ENCODE measurements at regions not wholly inside any gene's neighbourhood (a gene's known extent, or its start where the extent isn't known, plus 50 kb on each side); places are given as distances from the start of the nearest gene placed in this dataset.

GRCh38 chr10:123599366-123599849, 66.7 kb upstream of the GPR26 start:
- no peak overlapping the region for H3K4me3 ChIP-seq (replicated peaks in 1 of 3; ENCODE audit: low read depth in 2 of 3, low read length in 3 of 3)
- H2AFZ ChIP-seq (ENCODE audit: insufficient read depth, low read depth, low read length, poor library complexity, severe bottlenecking): no peak overlapping the region
- intact Hi-C loops (cut with micrococcal nuclease): no loop called here
- H3K79me2 ChIP-seq (ENCODE audit: insufficient read depth, low read length): no peaks in the 10 kb centered on the region
- peaks cover under 1% of the 10 kb centered on the region for H3K4me1 Mint-ChIP-seq
- no peaks in the 10 kb centered on the region for H4K20me1 ChIP-seq (ENCODE audit: insufficient read depth, low read length)
- no peak overlapping the region for H3K9ac ChIP-seq (ENCODE audit: insufficient read depth, low read length, poor library complexity, severe bottlenecking)
- H3K4me1 ChIP-seq (ENCODE audit: control insufficient read depth in 1 of 2, insufficient read depth in 2 of 2, low read length in 2 of 2): peaks cover 0 to 2% of the 10 kb centered on the region in 2 donors
- H3K9me3 ChIP-seq (replicated peaks in 1 of 2; ENCODE audit: control insufficient read depth in 1 of 2, insufficient read depth in 1 of 2, low read length in 2 of 2): no peaks in the 10 kb centered on the region
- H3K27me3 Mint-ChIP-seq (ENCODE audit: low read depth in 3 of 3): peaks cover 2 to 9% (median 2%) of the 10 kb centered on the region in 3 donors
- H3K4me2 ChIP-seq (replicated peaks; ENCODE audit: extremely low read depth, low read length, poor library complexity, severe bottlenecking): no peak overlapping the region
- no peak for DNase-seq
- H3K9me3 Mint-ChIP-seq: peaks cover 0 to 4% (median 2%) of the 10 kb centered on the region in 7 donors
- no peak overlapping the region for H3K27ac Mint-ChIP-seq
- H3K36me3 Mint-ChIP-seq: no peaks in the 10 kb centered on the region
- TF ChIP-seq CTCF (IDR thresholded peaks at IDR 0.05): peak; percentile 2
- H3K27ac ChIP-seq (ENCODE audit: low read depth in 1 of 2, low read length in 2 of 2): no peak overlapping the region
- no peaks in the 10 kb centered on the region for H3K36me3 ChIP-seq (replicated peaks in 1 of 2; ENCODE audit: control insufficient read depth in 1 of 2, insufficient read depth in 2 of 2, low read length in 2 of 2)
- H3K4me3 Mint-ChIP-seq: no peak overlapping the region
- no peaks in the 10 kb centered on the region for H3K27me3 ChIP-seq (ENCODE audit: control insufficient read depth in 2 of 2, insufficient read depth in 2 of 2, low read length in 2 of 2)
- 100% methylated on average over 1 of the region's 8 CpGs for WGBS (ENCODE audit: insufficient coverage)

GRCh38 chr10:123600177-123600576, 66.0 kb upstream of the GPR26 start:
- Histone ChIP-seq H3K4me1 (ENCODE audit: control insufficient read depth in 1 of 2, insufficient read depth in 2 of 2, low read length in 2 of 2) (peaks cover 0 to 3% of the 10 kb centered on the region in 2 donors), H3K4me2 (replicated peaks; ENCODE audit: extremely low read depth, low read length, poor library complexity, severe bottlenecking) (no peak overlapping the region), H3K9ac (ENCODE audit: insufficient read depth, low read length, poor library complexity, severe bottlenecking) (no peak overlapping the region), H3K27ac (ENCODE audit: low read depth in 1 of 2, low read length in 2 of 2) (no peak overlapping the region), H3K4me3 (replicated peaks in 1 of 3; ENCODE audit: low read depth in 2 of 3, low read length in 3 of 3) (no peak overlapping the region), H2AFZ (ENCODE audit: insufficient read depth, low read depth, low read length, poor library complexity, severe bottlenecking) (no peak overlapping the region), H3K36me3 (replicated peaks in 1 of 2; ENCODE audit: control insufficient read depth in 1 of 2, insufficient read depth in 2 of 2, low read length in 2 of 2) (no peaks in the 10 kb centered on the region), H3K27me3 (ENCODE audit: control insufficient read depth in 2 of 2, insufficient read depth in 2 of 2, low read length in 2 of 2) (no peaks in the 10 kb centered on the region), H3K9me3 (replicated peaks in 1 of 2; ENCODE audit: control insufficient read depth in 1 of 2, insufficient read depth in 1 of 2, low read length in 2 of 2) (no peaks in the 10 kb centered on the region), H3K79me2 (ENCODE audit: insufficient read depth, low read length) (no peaks in the 10 kb centered on the region), H4K20me1 (ENCODE audit: insufficient read depth, low read length) (no peaks in the 10 kb centered on the region)
- Mint-ChIP-seq H3K27me3 (ENCODE audit: low read depth in 3 of 3) (peaks cover 2 to 9% (median 2%) of the 10 kb centered on the region in 3 donors), H3K4me1 (peaks cover 1% of the 10 kb centered on the region), H3K4me3 (no peak overlapping the region), H3K36me3 (no peaks in the 10 kb centered on the region), H3K9me3 (peaks cover 0 to 4% (median 2%) of the 10 kb centered on the region in 7 donors), H3K27ac (no peak overlapping the region)
- intact Hi-C loops (cut with micrococcal nuclease): no loop called here
- no peak for DNase-seq
- TF ChIP-seq CTCF (IDR thresholded peaks at IDR 0.05): no peak
- no CpG with 5 or more reads among the region's 3 CpGs for WGBS (ENCODE audit: insufficient coverage)
